GM04503 (cell line): ENCODE measurements at regions not wholly inside any gene's neighbourhood (a gene's known extent, or its start where the extent isn't known, plus 50 kb on each side); places are given as distances from the start of the nearest gene placed in this dataset.

Experiments used
- DNase-seq: peaks from one replicate; pipeline ENCODE4 v3.0.0-alpha.2; 2012; ENCODE audit warnings: low read depth

DNA sequence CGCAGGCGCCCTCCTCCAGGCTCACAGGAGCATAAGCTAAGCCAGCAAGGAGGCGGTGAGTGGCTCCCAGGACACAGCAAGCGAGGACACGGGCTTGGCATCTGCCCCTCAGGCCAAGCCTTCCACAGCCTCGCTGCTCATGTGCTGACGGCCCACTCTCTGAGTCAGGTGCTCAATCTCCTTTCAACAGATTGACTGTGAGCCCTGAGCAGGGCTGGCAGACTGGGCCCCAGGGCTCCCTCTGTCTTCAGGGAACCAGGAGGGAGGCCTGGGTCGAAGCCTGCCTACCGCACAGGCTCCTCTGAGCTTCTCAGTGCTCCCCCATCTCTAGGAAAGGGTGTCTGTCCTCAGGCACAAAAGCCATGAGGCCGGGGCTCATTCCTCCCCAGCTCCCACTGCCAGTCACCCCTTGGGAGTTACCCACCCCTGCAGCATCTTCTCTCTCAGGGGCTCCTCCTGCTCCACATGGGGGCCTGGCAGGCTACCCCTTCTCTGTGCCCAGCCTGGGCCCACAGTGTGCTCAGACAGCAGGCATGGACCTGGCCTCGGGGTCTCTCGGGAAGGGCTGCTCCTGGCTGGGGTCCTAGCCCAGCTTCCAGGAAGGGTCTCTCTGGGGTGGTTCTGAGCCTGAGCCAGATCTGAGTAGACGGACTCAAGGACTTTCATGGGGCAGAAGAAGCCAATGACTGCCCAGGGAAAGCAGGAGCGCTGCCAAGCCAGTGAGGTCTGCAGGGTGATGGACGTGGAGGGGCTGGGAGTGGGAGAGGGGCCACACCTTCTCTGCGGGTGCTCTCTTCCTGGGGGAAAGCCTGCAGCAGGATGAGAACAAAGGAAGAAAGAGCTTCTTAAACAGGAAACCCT lies 138.0 kb upstream of the GPC1 start:
- no peak for DNase-seq

GRCh38 chr2:240298117-240298790 lies 137.2 kb upstream of the GPC1 start:
- DNase-seq = no peak

- no peak for DNase-seq
Observed at GRCh38 chr2:240298803-240299709, 136.4 kb upstream of the GPC1 start.

DNA sequence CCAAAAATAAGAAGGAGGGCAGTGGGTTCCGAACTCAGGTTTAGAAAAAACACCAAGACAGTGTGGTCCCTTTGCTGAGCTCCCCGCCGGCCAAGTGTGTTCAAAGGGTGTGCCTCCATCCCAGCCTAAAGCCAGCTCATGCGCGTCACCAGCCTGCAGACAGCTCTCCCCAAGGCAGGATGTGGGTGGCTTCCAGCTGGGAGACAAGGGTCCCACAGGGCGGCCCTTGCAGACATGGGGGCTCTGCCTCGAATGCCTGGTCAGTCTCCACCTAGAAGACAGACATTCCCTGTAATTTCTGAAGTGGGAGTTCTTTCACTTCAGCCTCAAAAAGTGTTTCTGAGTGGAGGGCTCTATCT lies 135.8 kb upstream of the GPC1 start:
- no peak for DNase-seq

DNA sequence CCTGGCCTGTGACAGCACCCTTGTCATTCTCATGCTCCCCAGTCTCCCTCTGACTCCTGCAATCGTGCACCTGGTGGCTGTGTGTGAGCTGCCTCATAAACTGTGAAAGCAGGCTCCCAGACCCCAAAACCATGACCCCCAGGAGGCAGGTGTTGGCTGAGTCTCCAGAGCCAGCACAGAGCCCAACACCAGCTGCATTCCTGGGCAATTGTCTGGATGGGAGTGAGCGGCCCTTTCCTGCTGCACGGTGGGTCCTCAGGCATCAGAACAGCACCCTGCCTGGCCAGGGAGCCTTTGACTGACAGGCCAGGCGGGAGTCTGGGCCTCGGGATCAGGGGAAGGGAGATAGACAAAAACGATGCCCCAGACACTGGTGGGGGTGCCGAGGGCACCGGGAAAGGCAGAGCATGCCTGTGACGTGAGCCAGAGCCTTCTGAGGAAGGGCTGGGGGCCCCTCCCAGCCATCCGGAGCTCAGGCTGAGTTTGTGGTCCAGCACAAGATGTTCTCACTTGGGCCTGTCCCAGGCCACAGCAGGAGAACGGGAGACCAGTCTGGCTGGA lies 135.1 kb upstream of the GPC1 start:
- no peak for DNase-seq

GRCh38 chr2:240300840-240301239 lies 134.6 kb upstream of the GPC1 start:
- no peak for DNase-seq

DNA sequence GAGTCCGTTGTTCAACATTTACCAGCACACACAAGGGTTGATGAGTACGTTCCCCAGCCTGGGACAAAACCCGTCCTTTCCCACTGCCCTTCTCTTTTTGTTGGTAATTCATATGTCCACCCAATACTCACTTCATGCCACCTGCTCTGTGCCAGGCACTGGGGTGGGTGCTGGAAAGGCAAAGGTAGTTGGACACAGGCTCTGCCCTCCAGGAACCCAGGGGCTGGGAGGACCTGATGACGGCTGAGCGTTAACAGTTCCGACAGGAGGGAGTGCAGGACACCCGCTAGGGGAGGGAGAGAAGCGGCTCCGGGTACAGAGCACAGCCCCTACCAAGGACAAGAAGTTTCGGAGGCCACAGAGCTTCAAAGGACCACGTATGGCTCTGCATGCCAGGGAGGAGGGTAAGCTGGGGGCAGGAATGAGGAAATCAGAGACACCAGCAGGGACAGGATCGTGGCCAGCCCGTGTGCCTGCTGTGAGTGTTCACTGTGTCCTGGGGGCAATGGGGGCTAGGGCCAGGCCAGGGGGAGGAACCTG lies 134.1 kb upstream of the GPC1 start:
- DNase-seq = no peak

DNA sequence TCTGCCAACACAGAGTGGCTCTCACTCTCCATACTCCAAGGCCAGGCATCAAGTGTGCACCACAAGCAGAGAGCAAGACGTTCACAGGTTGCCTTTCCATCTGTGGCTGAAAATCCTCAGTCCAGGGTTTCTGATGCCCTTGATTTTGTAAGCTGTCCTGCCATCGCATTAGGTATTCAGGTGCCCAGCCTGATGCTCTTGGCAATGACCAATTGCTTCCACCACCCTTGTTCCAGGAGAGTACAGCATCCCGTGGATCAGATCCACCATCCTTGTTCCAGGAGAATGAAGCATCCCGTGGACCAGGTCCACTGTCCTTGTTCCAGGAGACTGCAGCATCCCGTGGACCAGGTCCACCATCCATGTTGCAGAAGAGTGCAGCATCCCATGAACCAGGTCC lies 133.4 kb upstream of the GPC1 start:
- DNase-seq = no peak

GRCh38 chr2:240302933-240303595 lies 132.4 kb upstream of the GPC1 start:
- DNase-seq = no peak

DNA sequence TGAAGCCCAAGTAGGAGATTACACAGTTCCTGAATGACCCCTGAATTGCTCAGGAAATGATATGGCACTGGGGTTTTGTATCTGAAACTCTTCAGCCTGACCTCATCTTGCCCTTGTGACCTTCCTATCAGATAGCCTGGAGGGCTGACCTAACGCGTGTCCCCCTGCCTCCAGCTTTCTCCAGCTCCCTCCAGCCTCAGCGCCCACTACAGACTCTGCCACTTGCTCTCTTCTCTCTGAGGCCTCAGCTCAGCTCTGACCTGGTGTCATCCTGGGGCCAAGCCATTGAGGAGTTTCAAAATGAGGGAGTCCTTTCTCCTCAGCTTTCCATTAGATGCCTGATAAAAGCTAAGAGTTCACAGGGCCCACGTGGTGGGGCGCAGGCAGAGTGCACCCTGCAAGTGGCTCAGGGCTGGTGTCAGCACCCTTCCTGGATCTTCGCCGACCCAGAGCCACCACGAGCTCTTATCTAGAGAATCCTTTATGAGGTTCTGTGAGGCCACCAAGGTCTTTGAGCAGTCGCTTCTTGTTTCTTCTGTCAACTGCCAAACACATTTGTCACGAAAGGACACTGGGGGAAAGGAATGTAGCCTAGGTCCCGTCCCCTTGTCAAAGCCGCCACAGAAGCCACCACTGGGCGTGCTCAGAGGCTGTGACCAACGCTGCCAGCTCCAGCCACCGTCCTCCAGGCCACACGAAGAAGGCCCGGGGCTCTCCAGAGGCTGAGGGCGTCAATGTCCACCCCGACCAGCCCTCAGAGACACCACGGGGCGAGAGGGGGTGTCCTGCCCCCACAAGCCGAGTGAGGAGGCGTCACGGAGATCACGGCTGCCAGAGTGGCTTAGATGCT lies 131.3 kb upstream of the GPC1 start:
- no peak for DNase-seq

GRCh38 chr2:240304746-240305161 lies 130.7 kb upstream of the GPC1 start:
- DNase-seq = no peak

GRCh38 chr2:240305369-240305962 lies 130.0 kb upstream of the GPC1 start:
- no peak for DNase-seq

- DNase-seq = no peak
Observed at GRCh38 chr2:240306185-240306584, 129.3 kb upstream of the GPC1 start.

DNA sequence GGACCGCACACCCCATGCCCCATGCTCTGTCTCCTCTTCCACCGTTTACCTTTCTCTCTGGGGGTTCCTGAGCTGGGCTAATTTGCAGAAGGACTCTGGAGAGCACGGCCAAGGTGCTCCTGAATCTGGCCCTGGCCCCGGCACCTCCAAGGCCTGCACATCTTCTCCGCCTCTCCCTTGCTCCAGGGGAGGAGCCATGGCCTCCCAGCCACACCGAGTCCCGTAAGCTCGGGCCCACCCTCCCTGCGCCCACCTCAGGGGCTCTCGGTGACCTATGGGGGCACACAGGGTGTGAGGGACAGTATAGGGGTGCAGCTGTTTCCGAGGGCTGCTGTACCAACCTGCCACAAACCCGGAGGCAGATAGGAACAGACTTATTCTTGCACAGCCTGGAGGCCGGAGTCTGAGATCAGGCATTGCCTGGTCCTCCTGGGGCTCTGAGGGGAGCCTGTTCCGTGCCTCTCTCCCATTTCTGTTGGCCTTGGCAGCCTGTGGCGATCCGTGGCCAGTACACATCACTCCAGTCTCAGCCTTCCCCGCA lies 127.3 kb upstream of the GPC1 start:
- no peak for DNase-seq

DNA sequence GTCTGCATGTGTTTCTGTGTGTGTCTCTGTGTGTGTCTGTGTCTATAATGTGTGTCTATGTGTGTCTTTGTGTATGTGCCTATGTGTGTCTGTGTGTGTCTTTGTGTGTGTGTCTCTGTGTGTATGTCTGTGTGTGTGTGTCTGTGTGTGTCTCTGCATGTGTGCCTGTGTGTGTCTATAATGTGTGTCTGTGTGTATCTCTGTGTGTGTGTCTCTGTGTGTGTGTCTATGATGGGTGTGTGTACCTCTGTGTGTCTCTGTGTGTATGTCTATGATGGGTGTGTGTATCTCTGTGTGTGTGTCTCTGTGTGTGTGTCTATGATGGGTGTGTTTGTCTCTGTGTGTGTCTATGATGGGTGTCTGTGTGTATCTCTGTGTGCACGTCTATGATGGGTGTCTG lies 126.2 kb upstream of the GPC1 start:
- no peak for DNase-seq

DNA sequence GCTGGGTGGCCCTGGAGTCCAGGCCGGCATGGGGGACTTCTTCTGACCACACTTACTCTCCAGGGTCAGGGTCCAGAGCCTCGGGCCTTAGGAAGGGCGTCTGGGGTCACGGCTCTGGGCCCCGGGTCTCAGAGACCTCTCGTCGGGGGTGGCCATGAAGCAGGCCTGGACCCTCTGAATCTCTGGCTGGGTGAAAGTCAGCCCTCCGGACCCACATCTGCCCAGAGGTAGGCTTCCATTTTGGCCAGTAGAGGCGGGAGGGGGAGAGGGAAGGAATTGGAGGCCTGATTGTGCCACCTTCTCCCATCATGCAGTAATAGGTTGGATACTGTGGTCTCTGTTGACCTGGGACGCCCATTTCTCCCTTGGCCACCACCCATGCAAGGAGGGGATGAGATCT lies 125.3 kb upstream of the GPC1 start:
- DNase-seq = no peak

DNA sequence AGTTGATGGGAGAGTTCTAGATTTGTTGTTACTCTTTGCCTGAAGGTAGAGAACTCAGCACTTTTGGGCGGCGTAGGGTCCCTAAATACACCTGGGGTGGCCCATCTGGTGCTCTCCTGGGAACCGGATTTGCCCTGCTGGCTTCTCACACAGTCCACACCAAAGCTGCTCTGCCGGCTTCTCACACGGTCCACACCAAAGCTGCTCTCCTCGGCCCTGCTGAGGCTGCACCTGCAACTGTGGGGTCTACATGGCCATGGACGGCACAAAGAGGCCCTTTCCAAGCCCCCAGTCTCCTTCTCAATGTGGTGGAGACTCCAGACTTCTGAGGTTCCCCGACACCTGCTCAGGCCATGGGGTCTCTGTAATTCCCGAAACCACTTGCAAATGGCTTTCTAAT lies 124.8 kb upstream of the GPC1 start:
- no peak for DNase-seq

DNA sequence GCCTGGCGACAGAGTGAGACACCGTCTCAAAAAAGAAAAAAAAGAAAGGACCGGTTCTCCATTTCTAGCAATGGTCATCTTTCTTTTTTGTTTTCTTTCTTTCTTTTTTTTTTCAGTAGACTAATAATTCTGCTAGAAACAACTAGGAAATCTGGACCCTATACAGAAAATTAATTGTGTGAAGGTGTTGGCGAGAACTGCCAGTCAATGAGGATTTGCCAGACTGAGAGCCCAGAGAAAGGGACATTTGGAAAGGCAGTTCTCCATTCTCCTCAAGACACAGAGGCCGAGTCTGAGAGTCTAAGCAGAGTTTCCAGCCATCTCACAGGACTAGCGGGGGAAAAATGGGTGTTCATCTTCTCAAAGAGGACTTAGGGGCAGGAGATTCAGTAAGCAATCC lies 123.6 kb upstream of the GPC1 start:
- DNase-seq = no peak

DNA sequence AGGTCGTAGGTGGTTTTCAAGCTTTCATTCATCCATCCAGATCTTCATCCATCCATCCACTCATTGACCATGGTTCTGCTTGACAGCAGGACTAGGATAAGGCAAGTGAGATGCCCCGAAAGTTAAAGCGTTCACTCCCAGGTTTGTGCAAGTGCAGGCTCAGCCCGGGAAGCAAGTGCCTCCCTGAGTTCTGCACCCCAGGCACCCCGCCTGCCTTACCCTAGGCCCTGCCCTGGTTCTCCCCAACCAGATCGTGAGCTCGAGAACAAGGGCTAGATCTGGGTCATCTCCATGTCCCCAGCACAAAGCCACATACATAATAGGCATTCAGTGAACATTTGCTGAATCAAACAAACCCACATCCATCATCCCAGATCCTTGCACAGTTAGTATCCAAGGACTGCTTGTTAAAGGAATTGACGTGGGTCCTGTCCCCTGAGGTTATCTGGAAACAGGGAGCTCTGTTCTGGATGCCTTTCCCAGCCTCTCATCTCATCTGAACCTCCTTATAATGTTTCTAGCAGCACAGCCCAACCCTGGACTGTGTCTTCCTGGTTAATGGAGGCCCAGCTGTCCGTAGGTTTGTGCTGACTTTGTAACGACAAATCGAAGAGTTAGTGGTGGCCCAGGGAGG lies 116.1 kb upstream of the GPC1 start:
- DNase-seq = no peak

DNA sequence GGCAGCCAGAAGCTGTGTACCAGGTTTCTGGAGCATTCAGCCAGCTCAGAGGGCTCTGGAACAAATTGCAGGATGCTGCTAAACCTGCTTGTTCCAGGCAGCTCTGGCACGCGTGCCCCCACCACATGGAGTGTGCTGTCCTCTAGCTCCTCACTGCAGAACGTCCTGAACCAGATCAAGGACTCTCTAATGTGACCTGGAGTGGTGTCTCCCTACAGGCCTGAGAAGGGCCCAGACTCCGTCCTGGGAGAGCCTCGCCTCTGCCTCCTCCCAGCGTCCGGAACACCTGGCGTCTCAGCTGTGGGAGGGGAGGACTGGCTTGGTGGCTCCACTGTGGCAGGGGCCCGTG lies 115.6 kb upstream of the GPC1 start:
- no peak for DNase-seq
